Heart right ventricle (tissue), 16 donors: ENCODE measurements at regions not wholly inside any gene's neighbourhood (a gene's known extent, or its start where the extent isn't known, plus 50 kb on each side); places are given as distances from the start of the nearest gene placed in this dataset.

ENCODE experiments used
- ATAC-seq, 8 donors: fragments of 200-7000 bp; cut with Tn5 transposase; one replicate each; pipeline ENCODE4 v1.9.1; 2020; ENCODE audit warnings: mild to moderate bottlenecking in 8 of 8, moderate library complexity in 8 of 8, moderate number of reproducible peaks in 1 of 8
- DNase-seq, 2 donors: peaks; one replicate each; pipeline ENCODE4 v3.0.0-alpha.2; 2020
- H3K27ac ChIP-seq, 10 donors: fragments of 200-600 bp; sonication (generic) in 2 of 10; one replicate each; pipeline versions ENCODE4 v1.5.0 to v1.8.0; 2020 to 2022; ENCODE audit warnings: mild to moderate bottlenecking in 3 of 10
- H3K27me3 ChIP-seq, 7 donors: fragments of 200-600 bp; one replicate each; pipeline ENCODE4 v1.8.0; 2021 to 2022; ENCODE audit warnings: mild to moderate bottlenecking in 2 of 7
- H3K36me3 ChIP-seq, 9 donors: fragments of 200-600 bp; sonication (generic) in 1 of 9; one replicate each; pipeline versions ENCODE4 v1.5.0 to v1.8.0; 2020 to 2022; ENCODE audit warnings: mild to moderate bottlenecking in 2 of 9
- H3K4me1 ChIP-seq, 9 donors: fragments of 200-600 bp; sonication (generic) in 1 of 9; one replicate each; pipeline versions ENCODE4 v1.5.0 to v1.8.0; 2020 to 2022; ENCODE audit warnings: mild to moderate bottlenecking in 4 of 9
- H3K4me3 ChIP-seq, 10 donors: fragments of 200-600 bp; sonication (generic) in 2 of 10; one replicate each; pipeline versions ENCODE4 v1.5.0 to v1.8.0; 2020 to 2022; ENCODE audit warnings: mild to moderate bottlenecking in 7 of 10, moderate library complexity in 2 of 10
- H3K9me3 ChIP-seq, 11 donors: fragments of 200-600 bp in 10 of 11; sonication (generic) in 2 of 11; one replicate each; pipeline versions ENCODE4 v1.5.0 to v1.8.0; 2013 to 2022; ENCODE audit warnings: mild to moderate bottlenecking in 2 of 11, control low read depth in 1 of 11, moderate library complexity in 1 of 11
- WGBS, 2 donors: extraction: QIAGEN DNeasy Blood & Tissue Kit; methylation state at CpG; one replicate each; pipeline ENCODE4 v1.1.7; 2013; ENCODE audit warnings: inconsistent platforms in 1 of 2; 5-methylcytosine and 5-hydroxymethylcytosine counted together
- intact Hi-C, 10 donors: fragments of 100-400 bp; cut with DNase I; formaldehyde crosslinking; loops; one replicate each; pipeline versions ENCODE4 v1.11.1 to v1.14.2; 2022
- TF ChIP-seq, protein P1 (sequence below), 9 donors: fragments of 200-600 bp; sonication (generic) in 2 of 9; IDR thresholded peaks; one replicate each; pipeline versions ENCODE4 v1.5.0 to v1.8.0; 2021 to 2022; ENCODE audit warnings: antibody characterized with exemption in 9 of 9, mild to moderate bottlenecking in 5 of 9, moderate library complexity in 1 of 9
- donor health status: Arrhythmogenic right ventricular cardiomyopathy.
- donor health status: ischemic (EF 13 %, LVEDD 7.1; RV severe dilation, severe dysfunction).
- donor health status: healthy with polysubstance abuse.
- donor health status: DM: no; HTN: yes; CAD: no.
- donor health status: DM: no; HTN: no; CAD: no.
- donor health status: ischemic (EF 25% LVEDD 6.9; RV normal size, moderate dysfunction).
- donor health status: ischemic (EF 25% LVEDD 5.7; RV mildly dilated, moderate dysfunction).
- donor health status: healthy.
- donor health status: DM: yes; HTN: yes; CAD: no.
- donor health status: Ischemic cardiomyopathy.
- donor health status: ischemic (EF 35%, LVEDD 5.7; RV mildly dilated, moderate dysfunction).
- donor health status: nonischemic (EF 11% LVEDD 7.7; RV severe dilation, severe dysfunction).
- donor health status: DM: yes; HTN: yes; CAD: no.
- donor health status: PGD.
- donor health status: ischemic (EF 29% LVEDD 5.4; RV normal size, mild dysfunction).
- donor health status: nonischemic (EF 23%, LVEDD 6.1; RV moderate dilation, normal function).

GRCh38 chr18:28594034-28594433 lies 417.1 kb upstream of the CDH2 start:
- intact Hi-C loops, result no loop called here
- Histone ChIP-seq H3K27me3 (no peaks in the 10 kb centered on the region), H3K4me3 (no peak overlapping the region), H3K4me1 (no peaks in the 10 kb centered on the region), H3K36me3 (no peaks in the 10 kb centered on the region), H3K9me3 (peaks cover 0 to 5% (median under 1%) of the 10 kb centered on the region in 11 donors), H3K27ac (no peak overlapping the region)
- TF ChIP-seq, protein P1, sequence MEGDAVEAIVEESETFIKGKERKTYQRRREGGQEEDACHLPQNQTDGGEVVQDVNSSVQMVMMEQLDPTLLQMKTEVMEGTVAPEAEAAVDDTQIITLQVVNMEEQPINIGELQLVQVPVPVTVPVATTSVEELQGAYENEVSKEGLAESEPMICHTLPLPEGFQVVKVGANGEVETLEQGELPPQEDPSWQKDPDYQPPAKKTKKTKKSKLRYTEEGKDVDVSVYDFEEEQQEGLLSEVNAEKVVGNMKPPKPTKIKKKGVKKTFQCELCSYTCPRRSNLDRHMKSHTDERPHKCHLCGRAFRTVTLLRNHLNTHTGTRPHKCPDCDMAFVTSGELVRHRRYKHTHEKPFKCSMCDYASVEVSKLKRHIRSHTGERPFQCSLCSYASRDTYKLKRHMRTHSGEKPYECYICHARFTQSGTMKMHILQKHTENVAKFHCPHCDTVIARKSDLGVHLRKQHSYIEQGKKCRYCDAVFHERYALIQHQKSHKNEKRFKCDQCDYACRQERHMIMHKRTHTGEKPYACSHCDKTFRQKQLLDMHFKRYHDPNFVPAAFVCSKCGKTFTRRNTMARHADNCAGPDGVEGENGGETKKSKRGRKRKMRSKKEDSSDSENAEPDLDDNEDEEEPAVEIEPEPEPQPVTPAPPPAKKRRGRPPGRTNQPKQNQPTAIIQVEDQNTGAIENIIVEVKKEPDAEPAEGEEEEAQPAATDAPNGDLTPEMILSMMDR (IDR thresholded peaks at IDR 0.05), result no peak
- ATAC-seq (no peak), DNase-seq (no peak)
- 77 to 86% methylated on average over 4 of the region's 4 CpGs for WGBS, 2 donors

DNA sequence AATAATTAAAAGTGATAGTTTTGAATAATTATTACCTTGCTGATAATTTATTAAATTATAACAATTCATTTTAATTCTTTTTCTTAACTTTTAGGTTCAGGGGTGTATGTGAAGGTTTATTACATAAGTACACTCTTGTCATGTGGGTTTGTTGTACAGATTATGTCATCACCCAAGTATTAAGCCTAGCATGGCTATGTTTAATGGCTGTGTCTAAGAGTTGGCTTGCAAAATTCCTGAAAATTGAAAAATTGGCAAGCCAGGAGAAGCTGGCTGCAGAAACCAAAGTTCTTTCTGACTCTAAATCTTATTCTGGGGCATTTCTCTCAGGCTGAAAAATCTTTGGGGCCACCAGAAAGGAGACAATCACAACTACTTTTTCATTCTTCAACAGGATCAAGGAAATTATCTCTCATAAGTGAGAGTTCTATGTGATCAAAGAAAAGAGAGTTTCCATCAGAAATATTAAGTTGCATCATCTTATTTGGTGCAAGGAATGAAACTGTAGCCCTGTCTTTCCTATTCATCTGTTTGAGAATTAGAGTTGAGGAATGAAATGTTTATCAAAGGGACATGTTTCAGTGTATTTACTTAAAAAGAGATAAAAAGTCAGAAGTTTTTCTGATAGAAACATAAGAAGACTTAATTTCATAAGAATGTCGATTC lies 412.1 kb upstream of the CDH2 start:
- Histone ChIP-seq H3K4me1 (no peaks in the 10 kb centered on the region), H3K4me3 (no peak overlapping the region), H3K27ac (no peak overlapping the region), H3K9me3 (no peaks in the 10 kb centered on the region), H3K27me3 (no peaks in the 10 kb centered on the region), H3K36me3 (no peaks in the 10 kb centered on the region)
- WGBS, 2 donors, result 84 to 87% methylated on average over 1 of the region's 1 CpG
- ATAC-seq (no peak), DNase-seq (no peak)
- TF ChIP-seq, protein P1 (IDR thresholded peaks at IDR 0.05), result no peak
- intact Hi-C loops, result no loop called here

- no peaks in the 10 kb centered on the region for H3K9me3 ChIP-seq
- no peak overlapping the region for H3K4me3 ChIP-seq
- intact Hi-C loops, result no loop called here
- no peak overlapping the region for H3K27ac ChIP-seq
- DNase-seq (no peak), ATAC-seq (no peak)
- WGBS, 2 donors, result 77 to 79% methylated on average over 5 of the region's 5 CpGs
- no peaks in the 10 kb centered on the region for H3K27me3 ChIP-seq
- no peaks in the 10 kb centered on the region for H3K36me3 ChIP-seq
- TF ChIP-seq, protein P1 (IDR thresholded peaks at IDR 0.05), result no peak
- no peaks in the 10 kb centered on the region for H3K4me1 ChIP-seq
Observed at GRCh38 chr18:28584731-28585130, 407.8 kb upstream of the CDH2 start.

DNA sequence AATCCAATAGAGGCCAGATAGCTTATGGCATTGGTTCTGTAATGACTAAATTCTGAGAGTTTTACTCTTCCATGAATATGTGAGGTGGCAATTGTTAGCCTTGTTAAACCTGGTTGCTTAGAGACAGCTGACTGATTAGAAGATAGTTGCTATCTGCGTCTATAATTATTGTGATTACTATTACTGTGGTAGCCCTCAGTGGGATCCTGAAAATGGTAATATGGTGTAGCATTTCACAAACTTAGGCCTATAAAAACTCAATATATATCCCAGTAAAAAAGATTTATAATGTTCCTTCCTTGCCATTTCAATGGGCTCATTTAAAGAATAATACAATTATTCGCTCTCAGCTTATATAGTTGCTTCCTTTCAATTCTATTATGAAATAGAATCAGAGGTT lies 405.8 kb upstream of the CDH2 start:
- ATAC-seq, result no peak
- WGBS, 2 donors, result 95 to 96% methylated on average over 2 of the region's 2 CpGs
- H3K9me3 ChIP-seq, result no peaks in the 10 kb centered on the region
- no peak overlapping the region for H3K27ac ChIP-seq
- no peaks in the 10 kb centered on the region for H3K36me3 ChIP-seq
- no peaks in the 10 kb centered on the region for H3K4me1 ChIP-seq
- TF ChIP-seq, protein P1 (IDR thresholded peaks at IDR 0.05), result no peak
- H3K27me3 ChIP-seq, result no peaks in the 10 kb centered on the region
- H3K4me3 ChIP-seq, result no peak overlapping the region
- intact Hi-C loops, result no loop called here
- no peak for DNase-seq
